ENCODE measurements at regions not wholly inside any gene's neighbourhood (a gene's known extent, or its start where the extent isn't known, plus 50 kb on each side); places are given as distances from the start of the nearest gene placed in this dataset.
"Not testable (repeated sequence)": the region's sequence is repeated elsewhere in the genome, so short reads cannot be mapped to it uniquely, and the experiment has no call there.

GRCh38 chr5:100418231-100418630 lies 116.9 kb upstream of the FAM174A start:
- no peaks in the 10 kb centered on the region for H3K4me1 ChIP-seq
- H3K27ac ChIP-seq = no peak overlapping the region
- TF ChIP-seq, protein P1, sequence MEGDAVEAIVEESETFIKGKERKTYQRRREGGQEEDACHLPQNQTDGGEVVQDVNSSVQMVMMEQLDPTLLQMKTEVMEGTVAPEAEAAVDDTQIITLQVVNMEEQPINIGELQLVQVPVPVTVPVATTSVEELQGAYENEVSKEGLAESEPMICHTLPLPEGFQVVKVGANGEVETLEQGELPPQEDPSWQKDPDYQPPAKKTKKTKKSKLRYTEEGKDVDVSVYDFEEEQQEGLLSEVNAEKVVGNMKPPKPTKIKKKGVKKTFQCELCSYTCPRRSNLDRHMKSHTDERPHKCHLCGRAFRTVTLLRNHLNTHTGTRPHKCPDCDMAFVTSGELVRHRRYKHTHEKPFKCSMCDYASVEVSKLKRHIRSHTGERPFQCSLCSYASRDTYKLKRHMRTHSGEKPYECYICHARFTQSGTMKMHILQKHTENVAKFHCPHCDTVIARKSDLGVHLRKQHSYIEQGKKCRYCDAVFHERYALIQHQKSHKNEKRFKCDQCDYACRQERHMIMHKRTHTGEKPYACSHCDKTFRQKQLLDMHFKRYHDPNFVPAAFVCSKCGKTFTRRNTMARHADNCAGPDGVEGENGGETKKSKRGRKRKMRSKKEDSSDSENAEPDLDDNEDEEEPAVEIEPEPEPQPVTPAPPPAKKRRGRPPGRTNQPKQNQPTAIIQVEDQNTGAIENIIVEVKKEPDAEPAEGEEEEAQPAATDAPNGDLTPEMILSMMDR (IDR thresholded peaks at IDR 0.05) = no peak
- intact Hi-C loops (cut with DNase I) = no loop called here
- DNase-seq (ENCODE audit: low spot score in 2 of 2) = no peak
- H3K9me3 ChIP-seq = no peaks in the 10 kb centered on the region
- no peak overlapping the region for H3K4me3 ChIP-seq
- no peaks in the 10 kb centered on the region for H3K36me3 ChIP-seq
- no peaks in the 10 kb centered on the region for H3K27me3 ChIP-seq

DNA sequence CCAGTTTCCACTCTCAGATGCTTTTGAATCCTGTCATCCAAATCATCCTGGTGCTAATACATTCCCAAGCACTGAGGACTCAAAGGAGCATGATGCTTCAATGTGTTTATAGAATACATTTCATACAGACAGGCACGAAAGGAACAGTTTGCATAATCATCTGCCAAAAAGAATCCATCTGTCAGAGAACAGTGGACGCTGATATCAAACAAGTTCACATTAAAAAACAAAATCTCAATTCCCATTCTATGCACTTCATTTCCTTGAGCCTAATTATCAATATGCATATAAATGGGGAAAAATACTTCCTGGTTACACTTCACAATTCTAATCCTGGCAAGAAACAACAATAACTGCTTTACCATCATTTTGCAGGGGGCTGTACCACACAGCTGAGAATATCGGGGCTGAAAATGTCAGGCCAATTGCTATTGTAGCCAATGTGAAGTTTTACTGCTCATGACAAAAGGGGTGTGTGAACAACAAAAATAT lies 125.5 kb upstream of the FAM174A start:
- intact Hi-C loops (cut with DNase I) = no loop called here
- Histone ChIP-seq H3K27ac (no peak overlapping the region), H3K4me1 (no peaks in the 10 kb centered on the region), H3K4me3 (no peak overlapping the region), H3K27me3 (no peaks in the 10 kb centered on the region), H3K36me3 (no peaks in the 10 kb centered on the region), H3K9me3 (no peaks in the 10 kb centered on the region)
- TF ChIP-seq, protein P1 (IDR thresholded peaks at IDR 0.05) = no peak
- no peak for DNase-seq (ENCODE audit: low spot score in 2 of 2)

GRCh38 chr5:100407053-100407452 lies 128.1 kb upstream of the FAM174A start:
- DNase-seq (ENCODE audit: low spot score in 2 of 2) = no peak
- intact Hi-C loops (cut with DNase I) = no loop called here
- Histone ChIP-seq H3K4me1 (no peaks in the 10 kb centered on the region), H3K27ac (no peak overlapping the region), H3K9me3 (no peaks in the 10 kb centered on the region), H3K4me3 (no peak overlapping the region), H3K36me3 (no peaks in the 10 kb centered on the region), H3K27me3 (no peaks in the 10 kb centered on the region)
- TF ChIP-seq, protein P1 (IDR thresholded peaks at IDR 0.05) = no peak

DNA sequence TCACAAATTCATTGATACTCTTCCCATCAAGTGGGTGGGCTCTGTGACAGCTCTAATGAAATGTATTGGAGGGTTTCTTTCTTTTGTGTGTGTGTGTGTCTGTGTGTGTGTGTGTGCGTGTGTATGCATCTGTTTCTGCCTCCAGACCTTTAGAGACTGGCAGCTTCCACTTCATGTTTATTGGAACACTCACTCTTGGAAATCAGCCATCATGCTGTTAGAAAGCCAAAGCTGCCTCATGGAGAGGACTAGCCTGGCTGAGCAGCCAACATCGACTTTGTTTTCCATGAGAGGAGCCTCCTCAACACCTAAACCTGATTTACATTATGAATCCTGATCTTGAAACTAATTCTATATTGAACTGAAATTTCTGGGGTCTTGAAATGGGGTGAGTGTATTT lies 128.5 kb upstream of the FAM174A start:
- Histone ChIP-seq H3K4me1 (no peaks in the 10 kb centered on the region), H3K36me3 (no peaks in the 10 kb centered on the region), H3K9me3 (no peaks in the 10 kb centered on the region), H3K27ac (no peak overlapping the region), H3K4me3 (no peak overlapping the region), H3K27me3 (no peaks in the 10 kb centered on the region)
- TF ChIP-seq, protein P1 (IDR thresholded peaks at IDR 0.05) = no peak
- no peak for DNase-seq (ENCODE audit: low spot score in 2 of 2)
- intact Hi-C loops (cut with DNase I) = no loop called here

DNA sequence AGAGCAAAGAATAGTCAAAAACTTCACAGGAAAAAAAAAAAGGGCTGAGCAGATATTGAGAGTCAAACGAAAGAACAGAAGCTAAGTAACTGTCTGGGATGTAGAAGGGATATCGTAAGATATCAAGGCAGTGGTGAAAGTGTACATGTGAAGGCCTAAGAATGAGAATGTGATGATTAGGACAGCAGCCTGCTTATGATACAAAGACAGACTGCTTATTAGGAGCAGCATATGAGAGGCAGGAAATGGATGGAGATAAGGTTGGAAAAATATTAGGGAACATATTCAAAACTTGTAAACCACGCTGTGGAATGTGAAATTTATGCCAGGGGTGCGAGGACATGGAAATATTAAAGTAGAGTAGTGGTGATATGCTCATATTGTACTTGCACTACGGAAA lies 133.1 kb upstream of the FAM174A start:
- Histone ChIP-seq H3K36me3 (no peaks in the 10 kb centered on the region), H3K4me3 (no peak overlapping the region), H3K9me3 (no peaks in the 10 kb centered on the region), H3K4me1 (no peaks in the 10 kb centered on the region), H3K27ac (no peak overlapping the region), H3K27me3 (no peaks in the 10 kb centered on the region)
- intact Hi-C loops (cut with DNase I) = no loop called here
- TF ChIP-seq, protein P1 (IDR thresholded peaks at IDR 0.05) = no peak
- no peak for DNase-seq (ENCODE audit: low spot score in 2 of 2)

DNA sequence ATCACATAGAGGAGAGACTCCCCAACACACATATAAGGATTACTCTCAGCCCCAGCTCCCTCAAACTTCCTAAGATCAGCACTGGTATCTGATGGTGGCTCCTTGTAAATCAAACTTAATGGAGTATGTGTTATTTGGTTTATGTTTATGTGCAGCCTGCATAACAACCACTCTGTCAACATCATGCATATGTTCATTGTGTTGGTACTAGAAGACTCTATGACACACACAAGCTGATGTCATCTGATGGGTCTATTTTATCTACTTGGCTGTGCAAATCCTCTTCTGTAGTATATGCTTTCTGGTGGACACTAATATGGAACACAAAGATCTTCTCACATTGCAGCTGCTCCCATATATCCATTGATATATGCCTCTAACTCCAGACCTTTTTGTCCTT lies 134.0 kb upstream of the FAM174A start:
- no peak for DNase-seq (ENCODE audit: low spot score in 2 of 2)
- TF ChIP-seq, protein P1 (IDR thresholded peaks at IDR 0.05) = no peak
- H3K9me3 ChIP-seq = no peaks in the 10 kb centered on the region
- no peaks in the 10 kb centered on the region for H3K4me1 ChIP-seq
- no peak overlapping the region for H3K4me3 ChIP-seq
- intact Hi-C loops (cut with DNase I) = no loop called here
- H3K27me3 ChIP-seq = no peaks in the 10 kb centered on the region
- no peak overlapping the region for H3K27ac ChIP-seq
- H3K36me3 ChIP-seq = no peaks in the 10 kb centered on the region

DNA sequence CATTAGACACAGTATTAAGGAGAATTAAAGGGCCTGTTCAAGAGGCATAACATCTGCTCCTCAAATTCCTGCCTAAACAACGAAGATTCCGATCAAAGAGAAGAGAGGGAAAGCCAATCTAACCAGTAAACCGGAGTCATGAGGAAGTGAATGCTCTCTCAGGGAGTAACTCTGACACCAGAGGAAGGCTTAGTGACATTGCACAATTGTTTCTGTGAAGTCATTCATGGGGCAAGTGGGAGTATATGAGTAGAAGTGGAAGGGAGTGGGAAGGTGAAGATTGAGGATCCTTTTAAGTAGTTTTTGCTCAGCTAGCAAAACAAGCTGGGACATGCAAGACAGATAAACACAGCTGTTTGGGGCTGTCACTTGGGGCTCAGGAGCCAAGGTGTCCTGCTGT lies 136.4 kb upstream of the FAM174A start:
- H3K27me3 ChIP-seq; H3K27ac ChIP-seq; H3K9me3 ChIP-seq; H3K4me3 ChIP-seq; H3K4me1 ChIP-seq; DNase-seq (ENCODE audit: low spot score in 2 of 2); intact Hi-C loops (cut with DNase I); H3K36me3 ChIP-seq: not testable (repeated sequence)

GRCh38 chr5:100379254-100379858 lies 155.8 kb upstream of the FAM174A start:
- H3K27me3 ChIP-seq; H3K4me3 ChIP-seq; H3K9me3 ChIP-seq; H3K27ac ChIP-seq; intact Hi-C loops (cut with DNase I); H3K4me1 ChIP-seq; H3K36me3 ChIP-seq; DNase-seq (ENCODE audit: low spot score in 2 of 2): not testable (repeated sequence)

Data from ascending aorta (tissue), 2 donors.